ENCODE measurements at regions not wholly inside any gene's neighbourhood (a gene's known extent, or its start where the extent isn't known, plus 50 kb on each side); places are given as distances from the start of the nearest gene placed in this dataset.

- TF ChIP-seq EZH2 (IDR thresholded peaks at IDR 0.05; ENCODE audit: insufficient read depth, poor library complexity, severe bottlenecking) (no peak), EZH2phosphoT487 (IDR thresholded peaks at IDR 0.05; ENCODE audit: insufficient read depth, low read depth) (0 out of 2 replicates have a peak, but pooled peaks have one; percentile 43)
Observed at GRCh38 chr6:122008101-122008999, 391.1 kb upstream of the HSF2 start.
